GM18498 (cell line): ENCODE measurements at regions not wholly inside any gene's neighbourhood (a gene's known extent, or its start where the extent isn't known, plus 50 kb on each side); places are given as distances from the start of the nearest gene placed in this dataset.
"Not testable (repeated sequence)": the region's sequence is repeated elsewhere in the genome, so short reads cannot be mapped to it uniquely, and the experiment has no call there.

Source experiments
- ATAC-seq: cut with Tn5 transposase; IDR thresholded peaks from one replicate; pipeline ENCODE4 v1.9.1; 2021; ENCODE audit warnings: mild to moderate bottlenecking, moderate library complexity; ENCODE audit not compliant: unreplicated experiment

GRCh38 chr18:1778496-1779178 lies 792.7 kb downstream of the METTL4 start:
- no peak for ATAC-seq

- ATAC-seq = no peak
Observed at GRCh38 chr18:1779587-1779986, 791.7 kb downstream of the METTL4 start.

GRCh38 chr18:1784113-1784512 lies 787.2 kb downstream of the METTL4 start:
- ATAC-seq = no peak

GRCh38 chr18:1785980-1786379 lies 785.3 kb downstream of the METTL4 start:
- ATAC-seq = not testable (repeated sequence)

GRCh38 chr18:1796636-1797035 lies 774.7 kb downstream of the METTL4 start:
- ATAC-seq = no peak

- no peak for ATAC-seq
Observed at GRCh38 chr18:1797235-1797634, 774.1 kb downstream of the METTL4 start.

GRCh38 chr18:1805521-1805920 lies 765.8 kb downstream of the METTL4 start:
- ATAC-seq = no peak

- ATAC-seq = no peak
Observed at GRCh38 chr18:1806884-1807615, 764.3 kb downstream of the METTL4 start.

GRCh38 chr18:1811282-1811681 lies 760.0 kb downstream of the METTL4 start:
- ATAC-seq = no peak

GRCh38 chr18:1825296-1825695 lies 746.0 kb downstream of the METTL4 start:
- no peak for ATAC-seq

GRCh38 chr18:1840878-1841277 lies 730.4 kb downstream of the METTL4 start:
- no peak for ATAC-seq

GRCh38 chr18:1846640-1847039 lies 724.7 kb downstream of the METTL4 start:
- ATAC-seq = no peak

GRCh38 chr18:1848716-1849115 lies 722.6 kb downstream of the METTL4 start:
- ATAC-seq = no peak

GRCh38 chr18:1849386-1849785 lies 721.9 kb downstream of the METTL4 start:
- no peak for ATAC-seq

- not testable (repeated sequence) for ATAC-seq
Observed at GRCh38 chr18:1857281-1857680, 714.0 kb downstream of the METTL4 start.

GRCh38 chr18:1861473-1861872 lies 709.8 kb downstream of the METTL4 start:
- no peak for ATAC-seq

GRCh38 chr18:1865869-1866268 lies 705.4 kb downstream of the METTL4 start:
- ATAC-seq = no peak

- no peak for ATAC-seq
Observed at GRCh38 chr18:1872274-1872673, 699.0 kb downstream of the METTL4 start.

- ATAC-seq = no peak
Observed at GRCh38 chr18:1875219-1875618, 696.1 kb downstream of the METTL4 start.

GRCh38 chr18:1884623-1885022 lies 686.7 kb downstream of the METTL4 start:
- ATAC-seq = no peak

GRCh38 chr18:1891641-1892040 lies 679.7 kb downstream of the METTL4 start:
- no peak for ATAC-seq

- ATAC-seq = no peak
Observed at GRCh38 chr18:1892191-1892590, 679.1 kb downstream of the METTL4 start.
